GM18861 (cell line): ENCODE measurements at regions not wholly inside any gene's neighbourhood (a gene's known extent, or its start where the extent isn't known, plus 50 kb on each side); places are given as distances from the start of the nearest gene placed in this dataset.

ENCODE experiments used
- ATAC-seq: cut with Tn5 transposase; IDR thresholded peaks from one replicate; pipeline ENCODE4 v1.9.1; 2021; ENCODE audit not compliant: unreplicated experiment

DNA sequence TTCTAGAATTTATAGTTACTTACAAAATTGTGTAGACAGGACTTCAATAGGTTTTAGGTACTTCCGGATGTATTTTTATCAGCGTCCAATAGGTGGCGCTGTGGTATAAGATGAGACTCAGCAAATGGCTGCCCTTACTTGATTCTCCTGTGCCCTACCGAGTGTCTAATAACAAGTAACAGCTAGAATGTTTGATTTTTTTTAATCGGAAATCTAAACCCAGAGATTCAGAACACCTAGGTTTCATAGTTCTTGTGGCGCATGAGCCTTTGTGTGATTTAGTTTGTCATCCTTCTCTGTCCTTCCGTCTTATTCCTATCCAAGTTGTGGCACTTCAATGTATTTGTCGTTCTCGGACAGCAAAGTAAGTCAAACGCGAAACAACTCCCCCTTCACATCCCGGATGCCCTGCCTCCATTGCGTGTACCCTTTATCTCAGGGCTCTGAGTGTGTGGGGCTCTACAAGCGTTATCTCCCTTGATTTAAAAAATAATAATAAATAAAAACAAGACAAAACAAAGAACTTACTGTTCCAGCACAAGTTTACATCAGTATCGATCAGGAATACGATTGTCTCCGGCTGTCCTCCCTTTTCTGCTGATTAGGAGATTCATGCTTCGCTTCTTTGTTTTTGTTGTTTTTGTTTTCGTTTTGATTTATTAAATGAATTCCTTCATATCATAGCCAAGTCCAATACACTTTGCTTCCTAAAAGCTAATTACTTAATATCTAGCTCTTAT is 50.7 kb upstream of the SLC30A5 start:
- peak; percentile 94 for ATAC-seq

DNA sequence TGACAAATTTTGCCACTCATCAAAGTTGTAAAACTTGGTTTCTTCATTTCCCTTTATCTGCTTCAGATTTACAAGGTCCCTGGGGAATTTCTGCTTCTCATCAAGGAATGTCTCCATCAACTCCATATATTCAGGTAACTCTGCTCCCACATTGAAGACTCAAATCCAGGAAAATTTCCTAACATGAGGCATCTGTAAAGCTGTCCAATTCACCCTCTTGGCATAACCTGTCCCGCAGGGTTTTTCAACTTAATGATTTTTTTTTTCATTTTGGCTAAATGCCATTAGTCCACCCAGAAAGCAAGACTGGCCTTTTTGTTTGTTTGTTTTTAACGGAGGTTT is 50.2 kb upstream of the SLC30A5 start:
- ATAC-seq: no peak
